Cardiac muscle cell (in vitro differentiated cells and primary cell): ENCODE measurements at regions not wholly inside any gene's neighbourhood (a gene's known extent, or its start where the extent isn't known, plus 50 kb on each side); places are given as distances from the start of the nearest gene placed in this dataset.

Experiments used
- DNase-seq, 2 donors: peaks; one replicate each; pipeline versions ENCODE4 v3.0.0 to v3.0.0-alpha.2; 2010 to 2017; ENCODE audit warnings: low read depth in 1 of 2, low spot score in 1 of 2
- H3K27ac ChIP-seq: fragments of 200-600 bp; sonication (generic); 2 replicates; pipeline ENCODE4 v1.5.1; 2016
- H3K27me3 ChIP-seq: fragments of 200-600 bp; sonication (generic); 2 replicates; pipeline ENCODE4 v1.6.0; 2016; ENCODE audit warnings: control low read depth
- H3K36me3 ChIP-seq: fragments of 200-600 bp; sonication (generic); 2 replicates; pipeline ENCODE4 v1.5.1; 2016; ENCODE audit warnings: control low read depth
- H3K4me1 ChIP-seq: fragments of 200-600 bp; sonication (generic); 2 replicates; pipeline ENCODE4 v1.8.1; 2017; ENCODE audit warnings: low read depth, mild to moderate bottlenecking, mixed run types
- H3K4me3 ChIP-seq: fragments of 200-600 bp; sonication (generic); 2 replicates; pipeline ENCODE4 v1.5.1; 2016; ENCODE audit warnings: mild to moderate bottlenecking
- H3K9me3 ChIP-seq: fragments of 200-600 bp; sonication (generic); 2 replicates; pipeline ENCODE4 v1.5.1; 2017; ENCODE audit warnings: low read depth, mild to moderate bottlenecking, control low read depth
- CTCF ChIP-seq: IDR thresholded peaks from 2 replicates; pipeline ENCODE4 v1.5.1; 2012; ENCODE audit warnings: low read depth, mild to moderate bottlenecking, low read length

GRCh38 chr1:234840253-234840652 lies 230.3 kb upstream of the IRF2BP2 start:
- no peak overlapping the region for H3K4me3 ChIP-seq
- H3K9me3 ChIP-seq: no peaks in the 10 kb centered on the region
- no peak for DNase-seq
- no peak for TF ChIP-seq CTCF
- H3K27ac ChIP-seq: no peak overlapping the region
- H3K27me3 ChIP-seq: no peaks in the 10 kb centered on the region
- H3K36me3 ChIP-seq: no peaks in the 10 kb centered on the region
- peaks cover 7% of the 10 kb centered on the region for H3K4me1 ChIP-seq

GRCh38 chr1:234839663-234840062 lies 229.7 kb upstream of the IRF2BP2 start:
- no peak for TF ChIP-seq CTCF
- no peaks in the 10 kb centered on the region for H3K27me3 ChIP-seq
- H3K4me1 ChIP-seq: peaks cover 7% of the 10 kb centered on the region
- no peak for DNase-seq
- no peaks in the 10 kb centered on the region for H3K36me3 ChIP-seq
- H3K4me3 ChIP-seq: no peak overlapping the region
- no peaks in the 10 kb centered on the region for H3K9me3 ChIP-seq
- H3K27ac ChIP-seq: no peak overlapping the region

GRCh38 chr1:234838820-234839219 lies 228.8 kb upstream of the IRF2BP2 start:
- Histone ChIP-seq H3K9me3 (no peaks in the 10 kb centered on the region), H3K27me3 (no peaks in the 10 kb centered on the region), H3K4me1 (peaks cover 7% of the 10 kb centered on the region), H3K27ac (no peak overlapping the region), H3K36me3 (no peaks in the 10 kb centered on the region), H3K4me3 (no peak overlapping the region)
- TF ChIP-seq CTCF: no peak
- no peak for DNase-seq

- no peaks in the 10 kb centered on the region for H3K27me3 ChIP-seq
- H3K4me3 ChIP-seq: no peak overlapping the region
- no peak overlapping the region for H3K27ac ChIP-seq
- DNase-seq: no peak
- H3K9me3 ChIP-seq: no peaks in the 10 kb centered on the region
- no peaks in the 10 kb centered on the region for H3K36me3 ChIP-seq
- H3K4me1 ChIP-seq: peaks cover 6% of the 10 kb centered on the region
- TF ChIP-seq CTCF: no peak
These were observed 228.2 kb upstream of the IRF2BP2 start for GRCh38 chr1:234838182-234838581.

- no peak for DNase-seq
- Histone ChIP-seq H3K4me3 (no peak overlapping the region), H3K9me3 (no peaks in the 10 kb centered on the region), H3K4me1 (peaks cover under 1% of the 10 kb centered on the region), H3K27ac (no peak overlapping the region), H3K27me3 (no peaks in the 10 kb centered on the region), H3K36me3 (no peaks in the 10 kb centered on the region)
- TF ChIP-seq CTCF: no peak
These were observed 227.7 kb upstream of the IRF2BP2 start for GRCh38 chr1:234837713-234838112.

GRCh38 chr1:234836776-234837357 lies 226.9 kb upstream of the IRF2BP2 start:
- Histone ChIP-seq H3K4me1 (no peaks in the 10 kb centered on the region), H3K4me3 (no peak overlapping the region), H3K27me3 (no peaks in the 10 kb centered on the region), H3K36me3 (no peaks in the 10 kb centered on the region), H3K27ac (no peak overlapping the region), H3K9me3 (no peaks in the 10 kb centered on the region)
- no peak for TF ChIP-seq CTCF
- DNase-seq: no peak
